ENCODE measurements at regions not wholly inside any gene's neighbourhood (a gene's known extent, or its start where the extent isn't known, plus 50 kb on each side); places are given as distances from the start of the nearest gene placed in this dataset.

- Histone ChIP-seq H3K79me2 (ENCODE audit: control insufficient read depth, insufficient read depth, low read length) (no peaks in the 10 kb centered on the region), H4K20me1 (ENCODE audit: control insufficient read depth, extremely low read depth, insufficient read depth, low read length) (no peaks in the 10 kb centered on the region), H3K27me3 (ENCODE audit: control insufficient read depth, extremely low read depth, insufficient read depth, low read length) (no peaks in the 10 kb centered on the region), H3K27ac (ENCODE audit: control insufficient read depth, insufficient read depth, low read length) (no peak overlapping the region), H3K36me3 (ENCODE audit: control insufficient read depth in 2 of 2, extremely low read depth in 1 of 2, insufficient read depth in 2 of 2, low read length in 2 of 2) (no peaks in the 10 kb centered on the region), H3K4me1 (ENCODE audit: control insufficient read depth, extremely low read depth, insufficient read depth, low read length) (no peaks in the 10 kb centered on the region), H3K9me3 (ENCODE audit: control insufficient read depth, low read depth, low read length) (no peaks in the 10 kb centered on the region), H3K9ac (ENCODE audit: control insufficient read depth, extremely low read depth, insufficient read depth, low read length) (no peak overlapping the region), H2AFZ (ENCODE audit: control insufficient read depth, low read length) (no peak overlapping the region), H3K4me3 (ENCODE audit: control insufficient read depth in 2 of 3, extremely low read depth in 1 of 3, insufficient read depth in 2 of 3, low read depth in 1 of 3, low read length in 3 of 3) (no peak overlapping the region), H3K9me1 (ENCODE audit: control insufficient read depth, extremely low read depth, insufficient read depth, low read length) (no peaks in the 10 kb centered on the region), H3K4me2 (ENCODE audit: control insufficient read depth, extremely low read depth, insufficient read depth, low read depth, low read length) (no peak overlapping the region)
- TF ChIP-seq EZH2 (IDR thresholded peaks at IDR 0.05; ENCODE audit: low read length): no peak
- TF ChIP-seq, protein P1, sequence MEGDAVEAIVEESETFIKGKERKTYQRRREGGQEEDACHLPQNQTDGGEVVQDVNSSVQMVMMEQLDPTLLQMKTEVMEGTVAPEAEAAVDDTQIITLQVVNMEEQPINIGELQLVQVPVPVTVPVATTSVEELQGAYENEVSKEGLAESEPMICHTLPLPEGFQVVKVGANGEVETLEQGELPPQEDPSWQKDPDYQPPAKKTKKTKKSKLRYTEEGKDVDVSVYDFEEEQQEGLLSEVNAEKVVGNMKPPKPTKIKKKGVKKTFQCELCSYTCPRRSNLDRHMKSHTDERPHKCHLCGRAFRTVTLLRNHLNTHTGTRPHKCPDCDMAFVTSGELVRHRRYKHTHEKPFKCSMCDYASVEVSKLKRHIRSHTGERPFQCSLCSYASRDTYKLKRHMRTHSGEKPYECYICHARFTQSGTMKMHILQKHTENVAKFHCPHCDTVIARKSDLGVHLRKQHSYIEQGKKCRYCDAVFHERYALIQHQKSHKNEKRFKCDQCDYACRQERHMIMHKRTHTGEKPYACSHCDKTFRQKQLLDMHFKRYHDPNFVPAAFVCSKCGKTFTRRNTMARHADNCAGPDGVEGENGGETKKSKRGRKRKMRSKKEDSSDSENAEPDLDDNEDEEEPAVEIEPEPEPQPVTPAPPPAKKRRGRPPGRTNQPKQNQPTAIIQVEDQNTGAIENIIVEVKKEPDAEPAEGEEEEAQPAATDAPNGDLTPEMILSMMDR (optimal IDR thresholded peaks at IDR 0.05 in 1 of 3, IDR thresholded peaks at IDR 0.05 in 1 of 3, conservative IDR thresholded peaks at IDR 0.05 in 1 of 3; ENCODE audit: extremely low read depth in 1 of 3, insufficient read depth in 2 of 3, low read length in 3 of 3): no peak
- DNase-seq (ENCODE audit: low read depth, low spot score) (no peak), FAIRE-seq (no peak)
- dilution Hi-C loops (cut with MboI; ENCODE audit: extremely low pct_ligation_motif_present, low sequenced_read_pairs): no loop called here
Measured at GRCh38 chr16:10242916-10243315, 60.7 kb upstream of the GRIN2A start.

- FAIRE-seq: no peak
- H3K27me3 ChIP-seq (ENCODE audit: control insufficient read depth, extremely low read depth, insufficient read depth, low read length): peaks cover under 1% of the 10 kb centered on the region
- dilution Hi-C loops (cut with MboI; ENCODE audit: extremely low pct_ligation_motif_present, low sequenced_read_pairs): no loop called here
Measured at GRCh38 chr16:10245002-10245401, 62.8 kb upstream of the GRIN2A start.

More at GRCh38 chr16:10245002-10245401, 62.8 kb upstream of the GRIN2A start:
- no peaks in the 10 kb centered on the region for H3K9me1 ChIP-seq (ENCODE audit: control insufficient read depth, extremely low read depth, insufficient read depth, low read length)
- H3K79me2 ChIP-seq (ENCODE audit: control insufficient read depth, insufficient read depth, low read length): no peaks in the 10 kb centered on the region
- no peak overlapping the region for H3K4me3 ChIP-seq (ENCODE audit: control insufficient read depth in 2 of 3, extremely low read depth in 1 of 3, insufficient read depth in 2 of 3, low read depth in 1 of 3, low read length in 3 of 3)
- DNase-seq (ENCODE audit: low read depth, low spot score): no peak
- H4K20me1 ChIP-seq (ENCODE audit: control insufficient read depth, extremely low read depth, insufficient read depth, low read length): no peaks in the 10 kb centered on the region
- no peak overlapping the region for H2AFZ ChIP-seq (ENCODE audit: control insufficient read depth, low read length)
- H3K9me3 ChIP-seq (ENCODE audit: control insufficient read depth, low read depth, low read length): no peaks in the 10 kb centered on the region
- H3K4me2 ChIP-seq (ENCODE audit: control insufficient read depth, extremely low read depth, insufficient read depth, low read depth, low read length): no peak overlapping the region
- H3K4me1 ChIP-seq (ENCODE audit: control insufficient read depth, extremely low read depth, insufficient read depth, low read length): no peaks in the 10 kb centered on the region
- no peak overlapping the region for H3K27ac ChIP-seq (ENCODE audit: control insufficient read depth, insufficient read depth, low read length)
- no peak for TF ChIP-seq EZH2 (IDR thresholded peaks at IDR 0.05; ENCODE audit: low read length)
- TF ChIP-seq, protein P1 (optimal IDR thresholded peaks at IDR 0.05 in 1 of 3, IDR thresholded peaks at IDR 0.05 in 1 of 3, conservative IDR thresholded peaks at IDR 0.05 in 1 of 3; ENCODE audit: extremely low read depth in 1 of 3, insufficient read depth in 2 of 3, low read length in 3 of 3): no peak
- H3K9ac ChIP-seq (ENCODE audit: control insufficient read depth, extremely low read depth, insufficient read depth, low read length): no peak overlapping the region
- no peaks in the 10 kb centered on the region for H3K36me3 ChIP-seq (ENCODE audit: control insufficient read depth in 2 of 2, extremely low read depth in 1 of 2, insufficient read depth in 2 of 2, low read length in 2 of 2)

Measured in keratinocyte (primary cell).